Endothelial cell of umbilical vein (primary cell): ENCODE measurements at regions not wholly inside any gene's neighbourhood (a gene's known extent, or its start where the extent isn't known, plus 50 kb on each side); places are given as distances from the start of the nearest gene placed in this dataset.

ENCODE experiments used
- BruUV-seq: library from RNA; stranded (reverse); fragments of 400-500 nt; replicated peaks from 2 replicates; lab custom pipeline; 2021; lab: Mats Ljungman, UMichigan
- CTCF ChIA-PET: fragments of 300-600, 350-600 bp; sonication (Branson Sonifier 250); formaldehyde crosslinking; loops from one replicate; lab custom pipeline; 2021; ENCODE audit warnings: antibody characterized with exemption, inconsistent platforms; lab: Charles Lee
- POLR2A ChIA-PET: fragments of 300-600, 350-600 bp; sonication (Branson Sonifier 250); formaldehyde crosslinking; loops from one replicate; lab custom pipeline; 2021; ENCODE audit warnings: antibody characterized with exemption, inconsistent platforms; lab: Charles Lee
- DNase-seq: peaks from one replicate; pipeline ENCODE4 v3.0.0-alpha.2; 2011; ENCODE audit warnings: low read depth, low spot score
- FAIRE-seq: peaks from 2 replicates; lab custom pipeline; 2011; peaks lifted over from hg19 to GRCh38; lab: Jason Lieb, UNC
- H2AFZ ChIP-seq: 2 replicates; pipeline ENCODE4 v1.6.0; 2012; ENCODE audit warnings: low read depth, low read length, control low read depth, inconsistent platforms
- H3K27ac ChIP-seq: 2 replicates; pipeline ENCODE4 v1.5.1; 2011; ENCODE audit warnings: low read depth, mild to moderate bottlenecking, control low read depth, low read length, moderate library complexity; ENCODE audit not compliant: insufficient read depth
- H3K27me3 ChIP-seq, 2 experiments: 2 replicates each; pipeline versions ENCODE4 v1.6.0 to v1.6.1; 2011; ENCODE audit warnings: low read length in 2 of 2, mixed read lengths in 1 of 2; ENCODE audit not compliant: control insufficient read depth in 2 of 2, insufficient read depth in 2 of 2
- H3K36me3 ChIP-seq, 2 experiments: 2 replicates in 1 of 2; 3 replicates in 1 of 2; pipeline ENCODE4 v1.5.1; 2011; ENCODE audit warnings: low read length in 2 of 2, mild to moderate bottlenecking in 1 of 2, moderate library complexity in 1 of 2; ENCODE audit not compliant: control insufficient read depth in 2 of 2, insufficient read depth in 2 of 2; ENCODE audit errors: extremely low read depth in 1 of 2
- H3K4me1 ChIP-seq: 3 replicates; pipeline ENCODE4 v1.5.1; 2011; ENCODE audit warnings: mild to moderate bottlenecking, low read length; ENCODE audit not compliant: control insufficient read depth, insufficient read depth; ENCODE audit errors: extremely low read depth
- H3K4me2 ChIP-seq: 2 replicates; pipeline ENCODE4 v1.6.1; 2011; ENCODE audit warnings: low read length, control low read depth, mixed read lengths; ENCODE audit not compliant: insufficient read depth
- H3K4me3 ChIP-seq, 3 experiments: fragments of 200-600 bp in 1 of 3; sonication (generic), shearing (Covaris generic) in 1 of 3; replicated peaks in 1 of 3; 2 replicates each; pipeline ENCODE4 v1.5.1; 2011 to 2016; ENCODE audit warnings: control low read depth in 3 of 3, low read length in 3 of 3, mild to moderate bottlenecking in 2 of 3, inconsistent platforms in 1 of 3, low read depth in 1 of 3, moderate library complexity in 1 of 3; ENCODE audit not compliant: insufficient read depth in 1 of 3
- H3K79me2 ChIP-seq: 2 replicates; pipeline ENCODE4 v1.6.0; 2012; ENCODE audit warnings: low read length, inconsistent platforms; ENCODE audit not compliant: control insufficient read depth, insufficient read depth
- H3K9ac ChIP-seq: replicated peaks from 2 replicates; pipeline ENCODE3; 2011; ENCODE audit warnings: low read length, control low read depth; ENCODE audit not compliant: insufficient read depth; ENCODE audit errors: extremely low read depth
- H3K9me1 ChIP-seq: replicated peaks from 3 replicates; pipeline ENCODE4 v1.6.0; 2011; ENCODE audit warnings: mild to moderate bottlenecking, low read length; ENCODE audit not compliant: control insufficient read depth, insufficient read depth; ENCODE audit errors: extremely low read depth
- H3K9me3 ChIP-seq: replicated peaks from 2 replicates; pipeline ENCODE4 v1.5.1; 2012; ENCODE audit warnings: low read length, inconsistent platforms; ENCODE audit not compliant: control insufficient read depth, insufficient read depth
- H4K20me1 ChIP-seq: replicated peaks from 2 replicates; pipeline ENCODE3; 2011; ENCODE audit warnings: mild to moderate bottlenecking, low read length; ENCODE audit not compliant: control insufficient read depth, insufficient read depth; ENCODE audit errors: extremely low read depth
- CTCF ChIP-seq, 2 donors: IDR thresholded peaks; 1 replicate in 1 of 2; 2 replicates in 1 of 2; pipeline ENCODE4 v1.5.1; 2011; ENCODE audit warnings: low read length in 2 of 2, mild to moderate bottlenecking in 2 of 2, moderate library complexity in 2 of 2, control low read depth in 1 of 2, inconsistent platforms in 1 of 2, low read depth in 1 of 2; ENCODE audit not compliant: insufficient read depth in 1 of 2; ENCODE audit errors: extremely low read depth in 1 of 2
- EZH2 ChIP-seq: IDR thresholded peaks from 2 replicates; pipeline ENCODE4 v1.6.1; 2012; ENCODE audit warnings: borderline replicate concordance, low read depth, mild to moderate bottlenecking, moderate library complexity, low read length, inconsistent platforms; ENCODE audit not compliant: severe bottlenecking
- FOS ChIP-seq: IDR thresholded peaks from 2 replicates; pipeline ENCODE4 v1.6.1; 2011; ENCODE audit warnings: mild to moderate bottlenecking, low read length, moderate library complexity, borderline replicate concordance; ENCODE audit not compliant: insufficient read depth
- JUN ChIP-seq: IDR thresholded peaks from 2 replicates; pipeline ENCODE4 v1.6.1; 2011; ENCODE audit warnings: borderline replicate concordance, low read depth; ENCODE audit not compliant: insufficient read length, insufficient read depth
- MAX ChIP-seq: IDR thresholded peaks from 2 replicates; pipeline ENCODE4 v1.6.1; 2011; ENCODE audit not compliant: insufficient read depth, insufficient read length
- MYC ChIP-seq: IDR thresholded peaks from one replicate; pipeline ENCODE4 v1.6.1; 2011; ENCODE audit warnings: mild to moderate bottlenecking, low read depth, low read length
- POLR2A ChIP-seq: IDR thresholded peaks from 2 replicates; pipeline ENCODE4 v1.6.1; 2012; ENCODE audit warnings: low read depth, mild to moderate bottlenecking, control low read depth, low read length
- POLR2AphosphoS5 ChIP-seq: IDR thresholded peaks from 2 replicates; pipeline ENCODE4 v1.6.1; 2012; ENCODE audit warnings: low read depth, mild to moderate bottlenecking, control low read depth, low read length, moderate library complexity; ENCODE audit not compliant: insufficient read depth
- dilution Hi-C: fragments of 300-500 bp; cut with MboI; formaldehyde crosslinking; loops from one replicate; pipeline ENCODE4 v1.15.0; 2019; ENCODE audit warnings: low sequenced_read_pairs; ENCODE audit not compliant: extremely low pct_ligation_motif_present
- intact Hi-C: fragments of 100-400 bp; cut with micrococcal nuclease; formaldehyde crosslinking; loops from one replicate; pipeline ENCODE4 v1.10.0; 2022

GRCh38 chr13:75008926-75009325, 473.0 kb downstream of the TBC1D4 start:
- Histone ChIP-seq H2AFZ (no peak overlapping the region), H4K20me1 (no peaks in the 10 kb centered on the region), H3K36me3 (no peaks in the 10 kb centered on the region), H3K27ac (no peak overlapping the region), H3K9me3 (no peaks in the 10 kb centered on the region), H3K27me3 (no peaks in the 10 kb centered on the region), H3K9me1 (no peaks in the 10 kb centered on the region), H3K4me1 (no peaks in the 10 kb centered on the region), H3K79me2 (no peaks in the 10 kb centered on the region), H3K4me3 (no peak overlapping the region), H3K4me2 (no peak overlapping the region), H3K9ac (no peak overlapping the region)
- dilution Hi-C loops (no loop called here), intact Hi-C loops (no loop called here)
- DNase-seq = no peak
- no peak for TF ChIP-seq EZH2
- no peak for TF ChIP-seq CTCF (IDR thresholded peaks at IDR 0.05; ENCODE audit: extremely low read depth in 1 of 2, insufficient read depth in 1 of 2, low read depth in 1 of 2, low read length in 2 of 2)
- no peak for TF ChIP-seq FOS
- TF ChIP-seq MYC = no peak
- TF ChIP-seq MAX = no peak
- ChIA-PET POLR2A (no interaction called here), CTCF (no interaction called here)
- no TSS peak for BruUV-seq
- FAIRE-seq = no peak

GRCh38 chr13:74990992-74991391, 491.0 kb downstream of the TBC1D4 start:
- Histone ChIP-seq H3K4me2 (no peak overlapping the region), H3K27me3 (no peaks in the 10 kb centered on the region), H4K20me1 (no peaks in the 10 kb centered on the region), H3K9ac (no peak overlapping the region), H2AFZ (no peak overlapping the region), H3K4me3 (no peak overlapping the region), H3K36me3 (no peaks in the 10 kb centered on the region), H3K27ac (no peak overlapping the region), H3K79me2 (no peaks in the 10 kb centered on the region), H3K4me1 (no peaks in the 10 kb centered on the region), H3K9me1 (no peaks in the 10 kb centered on the region), H3K9me3 (no peaks in the 10 kb centered on the region)
- FAIRE-seq (no peak), DNase-seq (no peak)
- CTCF ChIA-PET = interaction anchor here (0.6 to 1.1 kb wide), 2 partner anchors 8 to 485 kb away, joined by 3 read pairs; no protein-coding TSS in a partner anchor
- TF ChIP-seq POLR2A = no peak
- no peak for TF ChIP-seq JUN
- no peak for TF ChIP-seq MAX
- TF ChIP-seq POLR2AphosphoS5 = no peak
- POLR2A ChIA-PET = no interaction called here
- intact Hi-C loops = no loop called here
- dilution Hi-C loops = no loop called here
- BruUV-seq = no TSS peak
